Testis (tissue), 2 donors: ENCODE measurements at regions not wholly inside any gene's neighbourhood (a gene's known extent, or its start where the extent isn't known, plus 50 kb on each side); places are given as distances from the start of the nearest gene placed in this dataset.

ENCODE experiments used
- CTCF ChIP-seq, 3 experiments: fragments of 450-650 bp in 2 of 3; fragments of 200-600 bp in 1 of 3; sonication (generic) in 1 of 3; IDR thresholded peaks; one replicate each; pipeline ENCODE4 v1.5.1; 2016 to 2019; ENCODE audit warnings: antibody characterized with exemption in 3 of 3, mild to moderate bottlenecking in 2 of 3, moderate library complexity in 1 of 3
- POLR2A ChIP-seq: fragments of 450-650 bp; IDR thresholded peaks from one replicate; pipeline ENCODE4 v1.6.1; 2017; ENCODE audit warnings: antibody characterized with exemption, mild to moderate bottlenecking, moderate library complexity

GRCh38 chrX:4240541-4241194 is 527.2 kb upstream of the PRKX start:
- TF ChIP-seq POLR2A (no peak), CTCF (IDR thresholded peaks at IDR 0.05) (no peak)
